LNCaP clone FGC (cell line): ENCODE measurements at regions not wholly inside any gene's neighbourhood (a gene's known extent, or its start where the extent isn't known, plus 50 kb on each side); places are given as distances from the start of the nearest gene placed in this dataset.
"Not testable (repeated sequence)": the region's sequence is repeated elsewhere in the genome, so short reads cannot be mapped to it uniquely, and the experiment has no call there.

Experiments
- DNase-seq: peaks from one replicate; pipeline ENCODE4 v3.0.0-alpha.2; 2011; ENCODE audit warnings: low read depth
- H3K4me3 ChIP-seq: 2 replicates; pipeline ENCODE4 v1.5.1; 2011; ENCODE audit warnings: mild to moderate bottlenecking, low read depth, low read length, control low read depth
- TF ChIP-seq, protein P1 (sequence below): IDR thresholded peaks from 2 replicates; pipeline ENCODE4 v1.5.1; 2012; ENCODE audit warnings: mild to moderate bottlenecking; ENCODE audit not compliant: control insufficient read depth, insufficient read depth; ENCODE audit errors: extremely low read depth

DNA sequence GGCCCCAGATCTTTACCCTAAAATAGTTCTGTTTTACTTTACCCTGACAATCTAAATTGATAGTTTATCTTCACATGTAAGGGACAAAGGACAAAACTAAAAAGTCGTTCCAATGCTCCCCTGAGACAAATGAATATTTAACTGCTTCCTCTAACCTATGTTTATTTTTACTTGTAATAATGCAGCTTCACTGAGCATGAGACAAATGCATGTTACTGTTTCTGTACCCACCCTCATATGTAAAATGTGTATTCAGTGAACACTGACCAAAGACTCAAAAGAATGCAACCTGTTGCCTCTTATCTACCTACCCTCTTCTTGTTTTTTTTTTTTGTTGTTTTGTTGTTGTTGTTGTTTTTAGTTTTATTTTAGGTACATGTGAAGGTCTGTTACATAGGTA lies 1570.9 kb upstream of the SLC39A10 start:
- DNase-seq, result no peak
- H3K4me3 ChIP-seq, result no peak overlapping the region
- TF ChIP-seq, protein P1, sequence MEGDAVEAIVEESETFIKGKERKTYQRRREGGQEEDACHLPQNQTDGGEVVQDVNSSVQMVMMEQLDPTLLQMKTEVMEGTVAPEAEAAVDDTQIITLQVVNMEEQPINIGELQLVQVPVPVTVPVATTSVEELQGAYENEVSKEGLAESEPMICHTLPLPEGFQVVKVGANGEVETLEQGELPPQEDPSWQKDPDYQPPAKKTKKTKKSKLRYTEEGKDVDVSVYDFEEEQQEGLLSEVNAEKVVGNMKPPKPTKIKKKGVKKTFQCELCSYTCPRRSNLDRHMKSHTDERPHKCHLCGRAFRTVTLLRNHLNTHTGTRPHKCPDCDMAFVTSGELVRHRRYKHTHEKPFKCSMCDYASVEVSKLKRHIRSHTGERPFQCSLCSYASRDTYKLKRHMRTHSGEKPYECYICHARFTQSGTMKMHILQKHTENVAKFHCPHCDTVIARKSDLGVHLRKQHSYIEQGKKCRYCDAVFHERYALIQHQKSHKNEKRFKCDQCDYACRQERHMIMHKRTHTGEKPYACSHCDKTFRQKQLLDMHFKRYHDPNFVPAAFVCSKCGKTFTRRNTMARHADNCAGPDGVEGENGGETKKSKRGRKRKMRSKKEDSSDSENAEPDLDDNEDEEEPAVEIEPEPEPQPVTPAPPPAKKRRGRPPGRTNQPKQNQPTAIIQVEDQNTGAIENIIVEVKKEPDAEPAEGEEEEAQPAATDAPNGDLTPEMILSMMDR, result no peak

DNA sequence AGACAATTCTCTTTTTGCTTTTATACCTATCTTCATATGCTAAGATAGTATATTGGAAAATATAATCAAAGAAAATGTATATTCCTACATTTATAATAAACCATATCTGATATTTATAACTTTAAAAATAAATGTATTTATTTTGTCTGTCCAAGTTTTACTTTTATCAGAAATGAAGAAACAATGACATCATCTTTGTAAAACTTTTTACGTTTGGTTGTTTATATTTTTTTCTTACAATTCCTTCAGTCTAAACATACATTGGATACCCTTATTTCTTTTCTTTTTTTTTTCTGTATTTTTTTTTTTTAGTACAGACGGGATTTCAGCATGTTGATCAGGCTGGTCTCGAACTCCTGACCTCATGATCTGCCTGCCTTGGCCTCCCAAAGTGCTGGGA lies 1577.0 kb upstream of the SLC39A10 start:
- no peak overlapping the region for H3K4me3 ChIP-seq
- DNase-seq, result no peak
- TF ChIP-seq, protein P1, result no peak

DNA sequence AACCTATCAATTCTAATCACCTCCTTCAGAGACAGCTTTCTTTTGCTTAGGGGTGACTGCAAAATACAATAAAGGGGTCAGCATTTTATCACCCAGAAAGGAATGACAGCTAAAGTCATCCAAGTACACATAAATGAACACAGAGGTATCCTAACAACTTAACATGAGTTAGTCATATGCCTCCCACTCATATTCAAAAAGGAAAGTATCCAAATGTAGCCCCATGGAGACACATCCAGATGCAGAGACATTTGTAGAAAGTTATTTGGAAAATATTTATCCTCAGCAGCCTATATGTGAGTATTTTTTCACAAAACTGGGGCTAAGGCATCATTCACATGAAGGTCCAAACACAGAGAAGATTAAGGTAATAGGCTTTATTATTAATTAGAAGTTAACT lies 1579.7 kb upstream of the SLC39A10 start:
- TF ChIP-seq, protein P1, result no peak
- no peak for DNase-seq

DNA sequence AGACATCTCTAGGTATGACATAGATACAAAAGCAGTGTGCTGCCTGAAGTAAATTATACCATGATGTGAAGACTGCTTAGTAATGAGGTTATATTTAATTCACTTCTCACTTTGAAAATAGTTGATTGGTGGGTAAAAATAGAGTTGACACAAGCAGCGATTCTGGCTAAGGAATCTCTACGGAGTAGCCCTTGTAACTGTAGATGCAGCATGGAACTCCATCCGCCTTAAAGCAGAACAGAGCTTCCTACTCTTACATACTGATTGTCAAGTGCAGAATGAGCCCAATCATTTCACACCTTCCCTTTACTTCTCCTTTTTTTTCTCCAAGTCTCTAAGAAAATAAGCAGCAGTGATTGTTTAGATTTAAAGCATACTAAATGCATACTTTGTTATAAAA lies 1594.6 kb upstream of the SLC39A10 start:
- no peak overlapping the region for H3K4me3 ChIP-seq
- TF ChIP-seq, protein P1, result no peak
- no peak for DNase-seq

More for the DNA sequence above, 1579.7 kb upstream of the SLC39A10 start:
- no peak overlapping the region for H3K4me3 ChIP-seq

DNA sequence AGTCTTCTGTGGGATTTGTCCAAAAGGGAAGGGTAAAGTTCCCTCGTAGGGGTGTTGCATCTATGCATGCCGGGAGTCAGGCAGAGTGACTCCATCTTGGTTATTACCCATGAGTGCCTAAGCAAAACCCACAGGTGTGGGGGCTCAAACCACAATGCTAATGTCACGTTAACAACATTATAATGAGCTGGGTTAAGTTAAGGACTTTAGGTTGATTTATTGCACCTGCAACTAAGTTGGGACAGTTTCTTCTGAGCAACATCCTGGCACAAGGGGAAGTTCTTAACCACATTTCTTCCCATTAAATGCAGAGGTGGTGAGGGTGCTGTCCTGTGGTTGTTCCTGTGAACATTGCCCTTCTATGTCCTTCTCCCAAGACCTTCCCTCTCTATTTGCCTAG lies 1596.8 kb upstream of the SLC39A10 start:
- TF ChIP-seq, protein P1, result no peak
- no peak for DNase-seq
- H3K4me3 ChIP-seq, result no peak overlapping the region

DNA sequence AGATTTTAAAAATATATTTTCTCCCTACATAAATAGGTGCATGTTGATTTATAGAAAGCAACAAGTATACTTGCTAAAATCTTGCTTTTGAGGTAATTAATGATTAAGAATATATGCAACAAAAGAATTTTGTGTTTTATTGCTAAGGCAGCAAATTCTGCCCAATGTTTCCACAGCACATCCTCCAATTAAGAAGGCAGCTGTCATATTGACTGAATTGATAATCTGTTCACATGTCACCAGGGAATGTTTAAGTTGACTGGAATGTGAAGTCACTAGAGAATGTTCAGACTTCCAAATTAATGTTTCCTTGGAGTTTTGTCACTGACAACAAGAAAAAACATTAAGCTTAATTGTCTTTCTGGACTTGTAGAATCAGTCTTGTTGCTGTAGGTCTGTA lies 1602.7 kb upstream of the SLC39A10 start:
- H3K4me3 ChIP-seq, result no peak overlapping the region
- TF ChIP-seq, protein P1, result no peak
- DNase-seq, result no peak

DNA sequence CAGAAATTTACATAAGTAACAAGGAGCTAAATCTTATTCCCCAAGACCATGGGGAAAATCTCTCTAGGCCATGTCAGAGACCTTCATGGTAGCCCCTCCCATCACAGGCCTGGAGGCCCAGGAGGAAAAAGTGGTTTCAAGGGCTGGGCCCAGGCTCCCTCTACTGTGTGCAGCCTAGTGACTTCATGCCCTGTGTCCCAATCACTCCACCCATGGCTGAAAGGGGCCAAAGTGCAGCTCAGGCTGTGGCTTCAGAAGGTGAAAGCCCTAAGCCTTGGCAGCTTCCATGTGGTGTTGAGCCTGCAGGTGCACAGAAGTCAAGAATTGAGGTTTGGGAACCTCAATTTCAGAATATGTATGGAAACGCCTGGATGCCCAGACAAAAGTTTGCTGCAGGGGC lies 1612.7 kb upstream of the SLC39A10 start:
- TF ChIP-seq, protein P1, result no peak
- H3K4me3 ChIP-seq, result no peak overlapping the region
- no peak for DNase-seq

DNA sequence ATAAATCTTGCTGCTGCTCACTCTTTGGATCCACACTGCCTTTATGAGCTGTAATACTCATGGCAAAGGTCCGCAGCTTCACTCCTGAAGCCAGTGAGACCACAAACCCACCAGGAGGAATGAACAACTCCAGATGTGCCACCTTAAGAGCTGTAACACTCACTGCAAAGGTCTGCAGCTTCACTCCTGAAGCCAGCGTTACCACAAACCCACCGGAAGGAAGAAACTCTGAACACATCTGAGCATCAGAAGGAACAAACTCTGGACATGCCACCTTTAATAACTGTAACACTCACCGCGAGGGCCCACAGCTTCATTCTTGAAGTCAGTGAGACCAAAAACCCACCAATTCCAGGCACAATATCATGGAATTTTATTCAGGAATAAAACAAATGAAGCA lies 1635.9 kb upstream of the SLC39A10 start:
- not testable (repeated sequence) for DNase-seq

More for the DNA sequence above, 1635.9 kb upstream of the SLC39A10 start:
- H3K4me3 ChIP-seq, result not testable (repeated sequence)
